ENCODE measurements at regions not wholly inside any gene's neighbourhood (a gene's known extent, or its start where the extent isn't known, plus 50 kb on each side); places are given as distances from the start of the nearest gene placed in this dataset.
A peak's percentile ranks its signal among the peaks of the same experiment; 100 is the strongest.

DNA sequence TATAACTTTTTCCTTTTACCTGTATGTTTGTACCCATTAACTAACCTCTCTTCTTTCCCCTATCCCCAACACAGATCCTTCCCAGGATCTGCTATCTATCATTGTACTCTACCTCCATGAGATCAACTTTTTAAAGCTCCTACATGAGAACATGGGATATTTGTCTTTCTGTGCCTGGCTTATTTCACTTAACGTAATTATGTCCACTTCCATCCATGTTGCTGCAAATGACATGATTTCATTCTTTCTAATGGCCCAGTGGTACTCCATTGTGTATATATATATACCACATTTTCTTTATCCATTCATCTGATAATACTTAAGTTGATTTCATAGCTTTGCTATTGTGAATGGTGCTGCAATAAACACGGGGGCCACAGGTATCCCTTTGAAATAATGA, 135.9 kb upstream of the THUMPD2 start:
- no peak overlapping the region for H3K27ac ChIP-seq
- no peak for TF ChIP-seq CTCF (conservative IDR thresholded peaks at IDR 0.05; ENCODE audit: low read depth)
- no peak for DNase-seq (ENCODE audit: low spot score)
- ChIA-PET CTCF (interaction anchor here (0.7 kb wide), 1 partner anchor 628 kb away, joined by 3 read pairs; no protein-coding TSS in a partner anchor), POLR2A (ENCODE audit: low non-redundant PET) (no interaction called here)

DNA sequence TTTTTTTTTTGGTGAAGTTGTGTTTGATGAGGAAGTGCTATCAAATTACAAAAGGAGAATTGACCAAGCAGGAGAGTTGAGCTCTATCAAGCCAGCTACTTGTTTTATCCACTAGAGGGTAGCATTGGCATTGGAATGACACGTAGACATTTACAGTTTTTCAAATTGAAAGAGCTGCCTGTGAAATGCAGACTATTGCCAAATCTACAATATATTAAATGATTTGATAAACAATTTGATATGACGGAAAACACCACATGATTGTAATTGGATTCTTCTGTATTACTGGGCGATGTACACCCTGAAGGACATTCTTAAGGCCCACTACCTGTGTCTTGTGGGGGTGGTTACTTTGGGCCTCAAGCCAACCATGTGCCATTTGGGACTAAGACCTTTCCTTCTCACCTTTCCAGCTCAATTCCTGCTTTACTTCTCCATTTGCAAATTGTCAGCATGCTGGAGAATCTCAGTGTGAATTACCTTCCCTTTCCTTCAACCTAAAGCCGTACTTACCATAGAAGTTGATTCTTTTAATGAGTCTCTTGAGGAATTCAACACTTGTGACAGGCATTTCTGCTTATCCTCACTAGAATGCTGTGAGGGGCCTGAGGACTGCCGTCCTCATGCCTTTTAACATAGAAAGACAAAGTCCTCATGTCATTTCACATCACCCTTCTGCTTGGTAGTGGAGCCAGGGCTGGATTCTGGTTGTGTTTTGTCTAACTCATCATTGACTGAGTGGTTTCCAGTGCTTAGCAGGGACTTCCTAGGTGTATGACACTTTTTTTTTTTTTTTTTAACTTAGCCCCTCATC, 134.8 kb upstream of the THUMPD2 start:
- POLR2A ChIA-PET (ENCODE audit: low non-redundant PET) = no interaction called here

GRCh38 chr2:39902103-39902502, 123.0 kb upstream of the THUMPD2 start:
- TF ChIP-seq CTCF (conservative IDR thresholded peaks at IDR 0.05; ENCODE audit: low read depth) = no peak
- POLR2A ChIA-PET (ENCODE audit: low non-redundant PET) = no interaction called here
- no peak overlapping the region for H3K27ac ChIP-seq
- CTCF ChIA-PET = interaction anchor here (0.5 kb wide), 1 partner anchor 65 kb away, joined by 3 read pairs; no protein-coding TSS in a partner anchor
- DNase-seq (ENCODE audit: low spot score) = no peak

More for the DNA sequence above, 134.8 kb upstream of the THUMPD2 start:
- DNase-seq (ENCODE audit: low spot score) = peak; percentile 48
- TF ChIP-seq CTCF (conservative IDR thresholded peaks at IDR 0.05; ENCODE audit: low read depth) = peak; percentile 79
- CTCF ChIA-PET = interaction anchor here (0.5 to 1.1 kb wide), 9 partner anchors 9 to 641 kb away, joined by 3 to 10 read pairs (median 3); no protein-coding TSS in a partner anchor
- no peak overlapping the region for H3K27ac ChIP-seq

GRCh38 chr2:39898934-39899333, 119.9 kb upstream of the THUMPD2 start:
- POLR2A ChIA-PET (ENCODE audit: low non-redundant PET) = no interaction called here
- CTCF ChIA-PET = interaction anchor here (0.6 kb wide), 1 partner anchor 165 kb away, joined by 4 read pairs; no protein-coding TSS in a partner anchor
- DNase-seq (ENCODE audit: low spot score) = no peak
- no peak overlapping the region for H3K27ac ChIP-seq
- TF ChIP-seq CTCF (conservative IDR thresholded peaks at IDR 0.05; ENCODE audit: low read depth) = no peak

- CTCF ChIA-PET = interaction anchor here (0.6 kb wide), 1 partner anchor 22 kb away, joined by 4 read pairs; no protein-coding TSS in a partner anchor
- no peak for DNase-seq (ENCODE audit: low spot score)
- POLR2A ChIA-PET (ENCODE audit: low non-redundant PET) = no interaction called here
- no peak for TF ChIP-seq CTCF (conservative IDR thresholded peaks at IDR 0.05; ENCODE audit: low read depth)
- no peak overlapping the region for H3K27ac ChIP-seq
Measured at GRCh38 chr2:39897273-39897672, 118.2 kb upstream of the THUMPD2 start.

DNA sequence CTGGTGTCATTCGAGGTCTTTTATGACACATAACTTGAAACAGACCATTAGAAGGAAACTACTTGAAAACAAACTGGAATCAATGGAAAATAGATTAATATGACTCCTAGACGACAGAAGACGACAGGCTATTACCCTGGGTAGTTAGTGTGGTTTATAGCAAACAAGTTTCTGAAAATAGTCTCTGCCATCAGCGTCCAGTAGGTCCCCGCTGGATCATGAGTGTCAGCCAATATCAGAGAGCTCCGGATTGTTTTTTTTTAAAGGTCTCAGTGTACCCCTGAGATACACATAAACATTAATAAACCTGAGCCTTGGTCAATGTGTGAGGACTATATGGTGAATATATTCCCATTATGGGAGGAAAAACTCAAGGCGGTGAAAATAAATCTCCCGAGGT, 115.0 kb upstream of the THUMPD2 start:
- ChIA-PET CTCF (no interaction called here), POLR2A (ENCODE audit: low non-redundant PET) (no interaction called here)
- DNase-seq (ENCODE audit: low spot score) = no peak
- no peak for TF ChIP-seq CTCF (conservative IDR thresholded peaks at IDR 0.05; ENCODE audit: low read depth)
- no peak overlapping the region for H3K27ac ChIP-seq
